A673 (cell line): ENCODE measurements at regions not wholly inside any gene's neighbourhood (a gene's known extent, or its start where the extent isn't known, plus 50 kb on each side); places are given as distances from the start of the nearest gene placed in this dataset.

Source experiments
- BruUV-seq: library from RNA; stranded (reverse); fragments of 400-500 nt; replicated peaks from 2 replicates; lab custom pipeline; 2021; lab: Mats Ljungman, UMichigan
- CTCF ChIA-PET: fragments of 300-600 bp; sonication (Branson Sonifier 250); formaldehyde crosslinking; loops from one replicate; lab custom pipeline; 2022; ENCODE audit warnings: antibody characterized with exemption; lab: Charles Lee
- POLR2A ChIA-PET: fragments of 300-600 bp; sonication (Branson Sonifier 250); formaldehyde crosslinking; loops from one replicate; lab custom pipeline; 2022; ENCODE audit warnings: antibody characterized with exemption; ENCODE audit not compliant: low non-redundant PET; lab: Charles Lee
- DNase-seq: peaks from one replicate; pipeline ENCODE4 v3.0.0-alpha.2; 2015; ENCODE audit warnings: low spot score
- H3K27ac ChIP-seq: fragments of 200-600 bp; sonication (generic); 2 replicates; pipeline ENCODE4 v1.5.1; 2016; ENCODE audit warnings: mixed run types, low read depth, mild to moderate bottlenecking, mixed read lengths, antibody characterized with exemption, low read length; ENCODE audit not compliant: poor library complexity, severe bottlenecking
- H3K27me3 ChIP-seq: fragments of 200-600 bp; sonication (generic); replicated peaks from 2 replicates; pipeline ENCODE4 v1.6.1; 2017; ENCODE audit warnings: mixed run types, low read depth, mild to moderate bottlenecking, mixed read lengths, antibody characterized with exemption, low read length; ENCODE audit not compliant: insufficient read depth, poor library complexity
- H3K36me3 ChIP-seq: fragments of 200-600 bp; sonication (generic); 2 replicates; pipeline ENCODE4 v1.6.1; 2016; ENCODE audit warnings: mixed run types, mild to moderate bottlenecking, mixed read lengths, antibody characterized with exemption, low read length; ENCODE audit not compliant: insufficient read depth, poor library complexity, severe bottlenecking
- H3K4me1 ChIP-seq: fragments of 200-600 bp; sonication (generic); 2 replicates; pipeline ENCODE4 v1.6.1; 2017; ENCODE audit warnings: mixed run types, mild to moderate bottlenecking, mixed read lengths, antibody characterized with exemption, low read length; ENCODE audit not compliant: insufficient read depth, poor library complexity, severe bottlenecking
- H3K4me3 ChIP-seq: fragments of 200-600 bp; sonication (generic); 2 replicates; pipeline ENCODE4 v1.5.1; 2016; ENCODE audit warnings: low read depth, mixed run types, mild to moderate bottlenecking, mixed read lengths, low read length; ENCODE audit not compliant: poor library complexity, severe bottlenecking
- H3K9me3 ChIP-seq: fragments of 200-600 bp; sonication (generic); 2 replicates; pipeline ENCODE4 v1.6.1; 2016; ENCODE audit warnings: mixed run types, low read depth, mild to moderate bottlenecking, mixed read lengths, antibody characterized with exemption, low read length; ENCODE audit not compliant: poor library complexity, severe bottlenecking
- CTCF ChIP-seq: fragments of 300-800, 200-600 bp; sonication (generic); conservative IDR thresholded peaks from 2 replicates; pipeline ENCODE4 v1.5.1; 2017; ENCODE audit warnings: low read depth, mild to moderate bottlenecking, antibody characterized with exemption, low read length, moderate library complexity, mixed read lengths
- EZH2 ChIP-seq: fragments of 200-600 bp; sonication (generic); IDR thresholded peaks from 2 replicates; pipeline ENCODE4 v1.6.1; 2017; ENCODE audit warnings: borderline replicate concordance, low read depth, mild to moderate bottlenecking, mixed read lengths, antibody characterized with exemption, low read length; ENCODE audit not compliant: poor library complexity, severe bottlenecking
- intact Hi-C: fragments of 100-400 bp; cut with micrococcal nuclease; formaldehyde crosslinking; loops from one replicate; pipeline ENCODE4 v1.10.0; 2022; ENCODE audit not compliant: unreplicated experiment

- ChIA-PET POLR2A (no interaction called here), CTCF (no interaction called here)
- peak; percentile 22 for DNase-seq
- no TSS peak for BruUV-seq
- H3K27ac ChIP-seq: no peak overlapping the region
- no peaks in the 10 kb centered on the region for H3K4me1 ChIP-seq
- no peaks in the 10 kb centered on the region for H3K27me3 ChIP-seq
- intact Hi-C loops: no loop called here
- TF ChIP-seq CTCF: peak; percentile 25
- no peak for TF ChIP-seq EZH2
- no peaks in the 10 kb centered on the region for H3K36me3 ChIP-seq
- H3K9me3 ChIP-seq: no peaks in the 10 kb centered on the region
- H3K4me3 ChIP-seq: no peak overlapping the region
These were observed 773.4 kb downstream of the BRINP1 start for GRCh38 chr9:118595719-118596305.

DNA sequence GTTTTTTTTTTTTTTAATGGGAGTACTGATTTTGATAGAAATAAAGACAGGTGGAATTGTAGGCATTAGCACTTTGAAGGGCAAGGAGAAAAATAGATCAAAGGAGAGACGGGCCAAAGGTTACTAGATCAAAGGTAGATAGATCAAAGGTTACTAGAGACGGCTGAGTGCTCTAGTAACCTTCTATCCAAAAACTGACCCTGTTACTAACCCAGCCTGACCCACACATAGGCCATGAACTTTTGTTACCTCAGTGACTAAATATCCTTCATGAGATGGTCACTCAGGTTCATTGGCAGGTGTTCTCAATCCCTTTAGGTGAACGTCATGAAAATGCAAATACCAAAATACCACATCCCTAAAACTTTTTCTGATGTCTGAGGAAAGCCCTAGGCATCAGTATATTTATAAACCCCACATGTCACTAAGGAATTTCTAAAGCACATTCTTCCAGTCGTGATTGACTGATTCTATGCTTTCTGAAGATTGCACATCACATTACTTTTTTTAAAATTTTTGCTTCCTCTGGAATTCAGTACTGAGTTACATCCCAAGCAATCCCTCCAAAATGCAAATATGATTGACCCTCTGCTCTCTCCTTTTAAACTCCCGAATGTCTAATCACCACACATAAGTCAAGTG, 772.7 kb downstream of the BRINP1 start:
- intact Hi-C loops: no loop called here
- CTCF ChIA-PET: no interaction called here
- BruUV-seq: no TSS peak

GRCh38 chr9:118606668-118607067, 762.6 kb downstream of the BRINP1 start:
- intact Hi-C loops: no loop called here
- ChIA-PET POLR2A (no interaction called here), CTCF (no interaction called here)
- H3K4me1 ChIP-seq: no peaks in the 10 kb centered on the region
- H3K36me3 ChIP-seq: no peaks in the 10 kb centered on the region
- no peak overlapping the region for H3K4me3 ChIP-seq
- no peaks in the 10 kb centered on the region for H3K9me3 ChIP-seq
- BruUV-seq: no TSS peak
- no peak for DNase-seq
- H3K27me3 ChIP-seq: no peaks in the 10 kb centered on the region
- TF ChIP-seq CTCF: no peak
- no peak for TF ChIP-seq EZH2
- no peak overlapping the region for H3K27ac ChIP-seq

More for the DNA sequence above, 772.7 kb downstream of the BRINP1 start:
- H3K4me1 ChIP-seq: no peaks in the 10 kb centered on the region
- H3K4me3 ChIP-seq: no peak overlapping the region
- H3K27ac ChIP-seq: no peak overlapping the region
- H3K27me3 ChIP-seq: no peaks in the 10 kb centered on the region
- TF ChIP-seq CTCF (no peak), EZH2 (no peak)
- POLR2A ChIA-PET: no interaction called here
- no peak for DNase-seq
- H3K9me3 ChIP-seq: no peaks in the 10 kb centered on the region
- H3K36me3 ChIP-seq: no peaks in the 10 kb centered on the region
